Heart right ventricle (tissue), 16 donors: ENCODE measurements at regions not wholly inside any gene's neighbourhood (a gene's known extent, or its start where the extent isn't known, plus 50 kb on each side); places are given as distances from the start of the nearest gene placed in this dataset.
"Not testable (repeated sequence)": the region's sequence is repeated elsewhere in the genome, so short reads cannot be mapped to it uniquely, and the experiment has no call there.

ENCODE experiments used
- ATAC-seq, 8 donors: fragments of 200-7000 bp; cut with Tn5 transposase; one replicate each; pipeline ENCODE4 v1.9.1; 2020; ENCODE audit warnings: mild to moderate bottlenecking in 8 of 8, moderate library complexity in 8 of 8, moderate number of reproducible peaks in 1 of 8
- DNase-seq, 2 donors: peaks; one replicate each; pipeline ENCODE4 v3.0.0-alpha.2; 2020
- H3K27ac ChIP-seq, 10 donors: fragments of 200-600 bp; sonication (generic) in 2 of 10; one replicate each; pipeline versions ENCODE4 v1.5.0 to v1.8.0; 2020 to 2022; ENCODE audit warnings: mild to moderate bottlenecking in 3 of 10
- H3K27me3 ChIP-seq, 7 donors: fragments of 200-600 bp; one replicate each; pipeline ENCODE4 v1.8.0; 2021 to 2022; ENCODE audit warnings: mild to moderate bottlenecking in 2 of 7
- H3K36me3 ChIP-seq, 9 donors: fragments of 200-600 bp; sonication (generic) in 1 of 9; one replicate each; pipeline versions ENCODE4 v1.5.0 to v1.8.0; 2020 to 2022; ENCODE audit warnings: mild to moderate bottlenecking in 2 of 9
- H3K4me1 ChIP-seq, 9 donors: fragments of 200-600 bp; sonication (generic) in 1 of 9; one replicate each; pipeline versions ENCODE4 v1.5.0 to v1.8.0; 2020 to 2022; ENCODE audit warnings: mild to moderate bottlenecking in 4 of 9
- H3K4me3 ChIP-seq, 10 donors: fragments of 200-600 bp; sonication (generic) in 2 of 10; one replicate each; pipeline versions ENCODE4 v1.5.0 to v1.8.0; 2020 to 2022; ENCODE audit warnings: mild to moderate bottlenecking in 7 of 10, moderate library complexity in 2 of 10
- H3K9me3 ChIP-seq, 11 donors: fragments of 200-600 bp in 10 of 11; sonication (generic) in 2 of 11; one replicate each; pipeline versions ENCODE4 v1.5.0 to v1.8.0; 2013 to 2022; ENCODE audit warnings: mild to moderate bottlenecking in 2 of 11, control low read depth in 1 of 11, moderate library complexity in 1 of 11
- CTCF ChIP-seq, 9 donors: fragments of 200-600 bp; sonication (generic) in 2 of 9; IDR thresholded peaks; one replicate each; pipeline versions ENCODE4 v1.5.0 to v1.8.0; 2021 to 2022; ENCODE audit warnings: antibody characterized with exemption in 9 of 9, mild to moderate bottlenecking in 5 of 9, moderate library complexity in 1 of 9
- WGBS, 2 donors: extraction: QIAGEN DNeasy Blood & Tissue Kit; methylation state at CpG; one replicate each; pipeline ENCODE4 v1.1.7; 2013; ENCODE audit warnings: inconsistent platforms in 1 of 2; 5-methylcytosine and 5-hydroxymethylcytosine counted together
- intact Hi-C, 10 donors: fragments of 100-400 bp; cut with DNase I; formaldehyde crosslinking; loops; one replicate each; pipeline versions ENCODE4 v1.11.1 to v1.14.2; 2022
- donor health status: Arrhythmogenic right ventricular cardiomyopathy.
- donor health status: ischemic (EF 13 %, LVEDD 7.1; RV severe dilation, severe dysfunction).
- donor health status: healthy with polysubstance abuse.
- donor health status: DM: no; HTN: yes; CAD: no.
- donor health status: DM: no; HTN: no; CAD: no.
- donor health status: ischemic (EF 25% LVEDD 6.9; RV normal size, moderate dysfunction).
- donor health status: ischemic (EF 25% LVEDD 5.7; RV mildly dilated, moderate dysfunction).
- donor health status: healthy.
- donor health status: DM: yes; HTN: yes; CAD: no.
- donor health status: Ischemic cardiomyopathy.
- donor health status: ischemic (EF 35%, LVEDD 5.7; RV mildly dilated, moderate dysfunction).
- donor health status: nonischemic (EF 11% LVEDD 7.7; RV severe dilation, severe dysfunction).
- donor health status: DM: yes; HTN: yes; CAD: no.
- donor health status: PGD.
- donor health status: ischemic (EF 29% LVEDD 5.4; RV normal size, mild dysfunction).
- donor health status: nonischemic (EF 23%, LVEDD 6.1; RV moderate dilation, normal function).

GRCh38 chr2:4782647-4783046 is 909.5 kb upstream of the SOX11 start:
- intact Hi-C loops = no loop called here
- no peaks in the 10 kb centered on the region for H3K4me1 ChIP-seq
- H3K9me3 ChIP-seq = peaks cover 0 to 63% (median 0%) of the 10 kb centered on the region in 11 donors
- whole genome bisulfite sequencing, 2 donors = 92 to 96% methylated on average over 1 of the region's 1 CpG
- no peak overlapping the region for H3K27ac ChIP-seq
- H3K36me3 ChIP-seq = no peaks in the 10 kb centered on the region
- TF ChIP-seq CTCF (IDR thresholded peaks at IDR 0.05) = no peak
- no peaks in the 10 kb centered on the region for H3K27me3 ChIP-seq
- H3K4me3 ChIP-seq = no peak overlapping the region
- ATAC-seq (no peak), DNase-seq (no peak)

GRCh38 chr2:4791488-4791887 is 900.7 kb upstream of the SOX11 start:
- Histone ChIP-seq H3K36me3 (no peaks in the 10 kb centered on the region), H3K27ac (no peak overlapping the region), H3K27me3 (no peaks in the 10 kb centered on the region), H3K4me3 (no peak overlapping the region), H3K9me3 (peaks cover 0 to 45% (median under 1%) of the 10 kb centered on the region in 11 donors), H3K4me1 (no peaks in the 10 kb centered on the region)
- ATAC-seq (no peak), DNase-seq (no peak)
- TF ChIP-seq CTCF (IDR thresholded peaks at IDR 0.05) = no peak
- 52 to 77% methylated on average over 3 of the region's 3 CpGs for WGBS, 2 donors
- intact Hi-C loops = no loop called here

- H3K27ac ChIP-seq = no peak overlapping the region
- intact Hi-C loops = no loop called here
- ATAC-seq (no peak), DNase-seq (no peak)
- TF ChIP-seq CTCF (IDR thresholded peaks at IDR 0.05) = no peak
- peaks cover 0 to 46% (median 3%) of the 10 kb centered on the region in 11 donors for H3K9me3 ChIP-seq
- H3K27me3 ChIP-seq = no peaks in the 10 kb centered on the region
- no peaks in the 10 kb centered on the region for H3K4me1 ChIP-seq
- H3K4me3 ChIP-seq = no peak overlapping the region
- no peaks in the 10 kb centered on the region for H3K36me3 ChIP-seq
Observed at GRCh38 chr2:4792126-4792525, 900.1 kb upstream of the SOX11 start.

GRCh38 chr2:4803396-4803795 is 888.8 kb upstream of the SOX11 start:
- 70 to 82% methylated on average over 2 of the region's 2 CpGs for WGBS, 2 donors
- Histone ChIP-seq H3K27me3 (no peaks in the 10 kb centered on the region), H3K36me3 (no peaks in the 10 kb centered on the region), H3K4me3 (no peak overlapping the region), H3K4me1 (no peaks in the 10 kb centered on the region), H3K9me3 (peaks cover 0 to 21% (median 2%) of the 10 kb centered on the region in 11 donors), H3K27ac (no peak overlapping the region)
- intact Hi-C loops = no loop called here
- ATAC-seq (no peak), DNase-seq (no peak)
- no peak for TF ChIP-seq CTCF (IDR thresholded peaks at IDR 0.05)

- H3K36me3 ChIP-seq, DNase-seq, H3K4me3 ChIP-seq, H3K4me1 ChIP-seq, H3K27ac ChIP-seq, H3K27me3 ChIP-seq, intact Hi-C loops, ATAC-seq: not testable (repeated sequence)
- H3K9me3 ChIP-seq = peaks cover 0 to 39% (median 0%) of the 10 kb centered on the region in 11 donors
Observed at GRCh38 chr2:4814137-4814536, 878.0 kb upstream of the SOX11 start.
